ENCODE measurements at regions not wholly inside any gene's neighbourhood (a gene's known extent, or its start where the extent isn't known, plus 50 kb on each side); places are given as distances from the start of the nearest gene placed in this dataset.

- Histone ChIP-seq H3K4me1 (peaks cover 35 to 58% (median 43%) of the 10 kb centered on the region in 4 donors), H3K4me3 (peak overlapping the region in 1 of 4 donors; percentile 28), H3K27me3 (no peaks in the 10 kb centered on the region), H3K36me3 (no peaks in the 10 kb centered on the region), H3K9me3 (no peaks in the 10 kb centered on the region), H3K27ac (peak overlapping the region; percentile 57 to 90 (median 84))
- DNase-seq (no peak), ATAC-seq (ENCODE audit: low FRiP score in 2 of 2) (no peak)
- 33 to 41% methylated on average over 2 of the region's 2 CpGs for WGBS, 2 donors
- TF ChIP-seq EP300 (IDR thresholded peaks at IDR 0.05) (no peak), POLR2AphosphoS5 (IDR thresholded peaks at IDR 0.05) (no peak), CTCF (IDR thresholded peaks at IDR 0.05) (no peak), POLR2A (IDR thresholded peaks at IDR 0.05) (no peak)
These were observed 136.4 kb upstream of the IL12A start for GRCh38 chr3:159852266-159852665.

- Histone ChIP-seq H3K4me3 (peak overlapping the region in 2 of 4 donors; percentile 12 to 28), H3K27ac (peak overlapping the region; percentile 57 to 90 (median 84)), H3K4me1 (peaks cover 35 to 65% (median 48%) of the 10 kb centered on the region in 4 donors), H3K27me3 (no peaks in the 10 kb centered on the region), H3K36me3 (no peaks in the 10 kb centered on the region), H3K9me3 (no peaks in the 10 kb centered on the region)
- 11 to 22% methylated on average over 10 to 11 of the region's 11 CpGs for WGBS, 2 donors
- ATAC-seq (ENCODE audit: low FRiP score in 2 of 2) (peak; percentile 66 to 86), DNase-seq (peak; percentile 59 to 79)
- TF ChIP-seq EP300 (IDR thresholded peaks at IDR 0.05) = no peak
- peak; percentile 20 to 51 for TF ChIP-seq POLR2AphosphoS5 (IDR thresholded peaks at IDR 0.05)
- peak in 1 of 4 donors; percentile 53 for TF ChIP-seq POLR2A (IDR thresholded peaks at IDR 0.05)
These were observed 135.7 kb upstream of the IL12A start for GRCh38 chr3:159852821-159853505.

GRCh38 chr3:159853506-159853864 lies 135.2 kb upstream of the IL12A start:
- DNase-seq (no peak), ATAC-seq (ENCODE audit: low FRiP score in 2 of 2) (no peak)
- Histone ChIP-seq H3K4me1 (peaks cover 39 to 61% (median 51%) of the 10 kb centered on the region in 4 donors), H3K4me3 (peak overlapping the region in 2 of 4 donors; percentile 12 to 28), H3K27me3 (no peaks in the 10 kb centered on the region), H3K36me3 (no peaks in the 10 kb centered on the region), H3K9me3 (no peaks in the 10 kb centered on the region), H3K27ac (peak overlapping the region; percentile 57 to 90 (median 84))
- no peak for TF ChIP-seq CTCF (IDR thresholded peaks at IDR 0.05)
- no peak for TF ChIP-seq POLR2A (IDR thresholded peaks at IDR 0.05)
- TF ChIP-seq POLR2AphosphoS5 (IDR thresholded peaks at IDR 0.05) = no peak
- no peak for TF ChIP-seq EP300 (IDR thresholded peaks at IDR 0.05)

- H3K27ac ChIP-seq = peak overlapping the region in 3 of 4 donors; percentile 35 to 87 (median 58)
- H3K9me3 ChIP-seq = no peaks in the 10 kb centered on the region
- H3K4me3 ChIP-seq = peak overlapping the region in 1 of 4 donors; percentile 12
- peak; percentile 12 to 31 for ATAC-seq (ENCODE audit: low FRiP score in 2 of 2)
- H3K27me3 ChIP-seq = no peaks in the 10 kb centered on the region
- H3K36me3 ChIP-seq = no peaks in the 10 kb centered on the region
- DNase-seq = no peak
- 61 to 69% methylated on average over 8 of the region's 8 CpGs for WGBS, 2 donors
- H3K4me1 ChIP-seq = peaks cover 41 to 68% (median 55%) of the 10 kb centered on the region in 4 donors
- TF ChIP-seq POLR2A (IDR thresholded peaks at IDR 0.05) (no peak), POLR2AphosphoS5 (IDR thresholded peaks at IDR 0.05) (peak in 1 of 2 donors; percentile 13), EP300 (IDR thresholded peaks at IDR 0.05) (peak in 1 of 4 donors; percentile 14)
These were observed 134.0 kb upstream of the IL12A start for GRCh38 chr3:159854500-159855124.

- H3K4me3 ChIP-seq = no peak overlapping the region
- no peaks in the 10 kb centered on the region for H3K9me3 ChIP-seq
- H3K4me1 ChIP-seq = peaks cover 44 to 77% (median 63%) of the 10 kb centered on the region in 4 donors
- DNase-seq = no peak
- ATAC-seq (ENCODE audit: low FRiP score in 2 of 2) = no peak
- TF ChIP-seq EP300 (IDR thresholded peaks at IDR 0.05) (no peak), CTCF (IDR thresholded peaks at IDR 0.05) (no peak), POLR2A (IDR thresholded peaks at IDR 0.05) (no peak), POLR2AphosphoS5 (IDR thresholded peaks at IDR 0.05) (no peak)
- H3K27ac ChIP-seq = peak overlapping the region in 3 of 4 donors; percentile 34 to 74 (median 40)
- no peaks in the 10 kb centered on the region for H3K27me3 ChIP-seq
- 64 to 73% methylated on average over 5 of the region's 5 CpGs for WGBS, 2 donors
- H3K36me3 ChIP-seq = no peaks in the 10 kb centered on the region
These were observed 132.9 kb upstream of the IL12A start for GRCh38 chr3:159855599-159856346.
